SK-N-SH treated with all-trans-retinoic acid at 6 μM for 48 hours (cell line): ENCODE measurements at regions not wholly inside any gene's neighbourhood (a gene's known extent, or its start where the extent isn't known, plus 50 kb on each side); places are given as distances from the start of the nearest gene placed in this dataset.

ENCODE experiments used
- BACH2 ChIP-seq: fragments of 250-450 bp; sonication (Bioruptor Pico); IDR thresholded peaks from 2 replicates; pipeline ENCODE4 v1.9.0; 2021; ENCODE audit warnings: mild to moderate bottlenecking, borderline replicate concordance
- CSDC2 ChIP-seq: fragments of 250-450 bp; sonication (Bioruptor Pico); IDR thresholded peaks from 2 replicates; pipeline ENCODE4 v1.5.0; 2020; ENCODE audit warnings: mild to moderate bottlenecking, moderate library complexity
- GLIS3 ChIP-seq: fragments of 250-450 bp; sonication (Bioruptor Pico); IDR thresholded peaks from 2 replicates; pipeline ENCODE4 v1.5.0; 2020; ENCODE audit warnings: mild to moderate bottlenecking, moderate library complexity
- ISL1 ChIP-seq: fragments of 250-450 bp; sonication (Bioruptor Pico); IDR thresholded peaks from 2 replicates; pipeline ENCODE4 v2.1.2; 2022; ENCODE audit warnings: mild to moderate bottlenecking, moderate library complexity
- PPARA ChIP-seq: fragments of 250-450 bp; sonication (Bioruptor Pico); IDR thresholded peaks from 2 replicates; pipeline ENCODE4 v1.5.0; 2020; ENCODE audit warnings: mild to moderate bottlenecking, borderline replicate concordance
- RARB ChIP-seq: fragments of 250-450 bp; sonication (Bioruptor Pico); IDR thresholded peaks from 2 replicates; pipeline ENCODE4 v1.8.0; 2021; ENCODE audit warnings: mild to moderate bottlenecking, moderate library complexity
- SNAI2 ChIP-seq: fragments of 250-450 bp; sonication (Bioruptor Pico); IDR thresholded peaks from 2 replicates; pipeline ENCODE4 v1.5.0; 2020; ENCODE audit warnings: mild to moderate bottlenecking, moderate library complexity
- TOX ChIP-seq: fragments of 250-450 bp; sonication (Bioruptor Pico); IDR thresholded peaks from 2 replicates; pipeline ENCODE4 v1.8.0; 2021; ENCODE audit warnings: mild to moderate bottlenecking, moderate library complexity, borderline replicate concordance
- ZNF565 ChIP-seq: fragments of 450-650 bp; formaldehyde crosslinking; conservative IDR thresholded peaks from 2 replicates; pipeline ENCODE4 v1.5.0; 2020; ENCODE audit warnings: low read depth, mild to moderate bottlenecking, moderate library complexity
- ZNF70 ChIP-seq: fragments of 450-650 bp; formaldehyde crosslinking; IDR thresholded peaks from 2 replicates; pipeline ENCODE4 v1.5.0; 2020; ENCODE audit warnings: mild to moderate bottlenecking, moderate library complexity
- TF ChIP-seq, protein P1 (sequence below): fragments of 250-450 bp; sonication (Bioruptor Pico); IDR thresholded peaks from 2 replicates; pipeline ENCODE4 v1.8.0; 2020; ENCODE audit warnings: mild to moderate bottlenecking, moderate library complexity, borderline replicate concordance
- TF ChIP-seq, protein P2 (sequence below): fragments of 250-450 bp; sonication (Bioruptor Pico); IDR thresholded peaks from 2 replicates; pipeline ENCODE4 v1.5.1; 2020; ENCODE audit warnings: low read depth, mild to moderate bottlenecking, moderate library complexity
- TF ChIP-seq, protein P3 (sequence below): fragments of 250-450 bp; sonication (Bioruptor Pico); IDR thresholded peaks from 2 replicates; pipeline ENCODE4 v1.5.1; 2021; ENCODE audit warnings: mild to moderate bottlenecking, moderate library complexity

DNA sequence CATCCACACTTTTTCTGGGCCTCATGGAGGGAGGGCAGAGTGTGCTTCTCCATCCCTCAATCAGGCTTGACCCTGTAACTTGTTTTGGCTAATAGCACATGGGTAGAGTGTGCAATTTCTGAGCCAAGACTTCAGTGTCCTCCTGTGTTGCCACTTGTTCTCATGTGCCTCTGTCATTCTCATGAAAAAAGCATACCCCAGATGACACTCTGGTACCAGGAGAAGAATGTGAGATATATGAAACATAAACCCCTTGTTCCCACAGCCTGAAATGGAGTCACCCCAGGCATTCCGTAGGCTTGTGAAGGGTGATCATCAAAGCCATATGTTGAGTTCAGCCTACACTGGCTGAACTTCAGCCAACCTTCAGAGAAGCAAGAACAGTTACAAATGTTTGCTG lies 239.2 kb upstream of the MIR17HG start:
- TF ChIP-seq RARB (CRISPR knock-in tag) (no peak), SNAI2 (no peak), ZNF565 (CRISPR knock-in tag) (no peak), PPARA (CRISPR knock-in tag) (no peak), ISL1 (CRISPR knock-in tag) (no peak), BACH2 (CRISPR knock-in tag) (no peak), GLIS3 (no peak), ZNF70 (CRISPR knock-in tag) (no peak), CSDC2 (no peak), TOX (CRISPR knock-in tag) (no peak)
- TF ChIP-seq, protein P1, sequence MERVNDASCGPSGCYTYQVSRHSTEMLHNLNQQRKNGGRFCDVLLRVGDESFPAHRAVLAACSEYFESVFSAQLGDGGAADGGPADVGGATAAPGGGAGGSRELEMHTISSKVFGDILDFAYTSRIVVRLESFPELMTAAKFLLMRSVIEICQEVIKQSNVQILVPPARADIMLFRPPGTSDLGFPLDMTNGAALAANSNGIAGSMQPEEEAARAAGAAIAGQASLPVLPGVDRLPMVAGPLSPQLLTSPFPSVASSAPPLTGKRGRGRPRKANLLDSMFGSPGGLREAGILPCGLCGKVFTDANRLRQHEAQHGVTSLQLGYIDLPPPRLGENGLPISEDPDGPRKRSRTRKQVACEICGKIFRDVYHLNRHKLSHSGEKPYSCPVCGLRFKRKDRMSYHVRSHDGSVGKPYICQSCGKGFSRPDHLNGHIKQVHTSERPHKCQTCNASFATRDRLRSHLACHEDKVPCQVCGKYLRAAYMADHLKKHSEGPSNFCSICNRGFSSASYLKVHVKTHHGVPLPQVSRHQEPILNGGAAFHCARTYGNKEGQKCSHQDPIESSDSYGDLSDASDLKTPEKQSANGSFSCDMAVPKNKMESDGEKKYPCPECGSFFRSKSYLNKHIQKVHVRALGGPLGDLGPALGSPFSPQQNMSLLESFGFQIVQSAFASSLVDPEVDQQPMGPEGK (CRISPR knock-in tag) = no peak
- TF ChIP-seq, protein P2, sequence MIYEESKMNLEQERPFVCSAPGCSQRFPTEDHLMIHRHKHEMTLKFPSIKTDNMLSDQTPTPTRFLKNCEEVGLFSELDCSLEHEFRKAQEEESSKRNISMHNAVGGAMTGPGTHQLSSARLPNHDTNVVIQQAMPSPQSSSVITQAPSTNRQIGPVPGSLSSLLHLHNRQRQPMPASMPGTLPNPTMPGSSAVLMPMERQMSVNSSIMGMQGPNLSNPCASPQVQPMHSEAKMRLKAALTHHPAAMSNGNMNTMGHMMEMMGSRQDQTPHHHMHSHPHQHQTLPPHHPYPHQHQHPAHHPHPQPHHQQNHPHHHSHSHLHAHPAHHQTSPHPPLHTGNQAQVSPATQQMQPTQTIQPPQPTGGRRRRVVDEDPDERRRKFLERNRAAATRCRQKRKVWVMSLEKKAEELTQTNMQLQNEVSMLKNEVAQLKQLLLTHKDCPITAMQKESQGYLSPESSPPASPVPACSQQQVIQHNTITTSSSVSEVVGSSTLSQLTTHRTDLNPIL (CRISPR knock-in tag) = no peak
- TF ChIP-seq, protein P3, sequence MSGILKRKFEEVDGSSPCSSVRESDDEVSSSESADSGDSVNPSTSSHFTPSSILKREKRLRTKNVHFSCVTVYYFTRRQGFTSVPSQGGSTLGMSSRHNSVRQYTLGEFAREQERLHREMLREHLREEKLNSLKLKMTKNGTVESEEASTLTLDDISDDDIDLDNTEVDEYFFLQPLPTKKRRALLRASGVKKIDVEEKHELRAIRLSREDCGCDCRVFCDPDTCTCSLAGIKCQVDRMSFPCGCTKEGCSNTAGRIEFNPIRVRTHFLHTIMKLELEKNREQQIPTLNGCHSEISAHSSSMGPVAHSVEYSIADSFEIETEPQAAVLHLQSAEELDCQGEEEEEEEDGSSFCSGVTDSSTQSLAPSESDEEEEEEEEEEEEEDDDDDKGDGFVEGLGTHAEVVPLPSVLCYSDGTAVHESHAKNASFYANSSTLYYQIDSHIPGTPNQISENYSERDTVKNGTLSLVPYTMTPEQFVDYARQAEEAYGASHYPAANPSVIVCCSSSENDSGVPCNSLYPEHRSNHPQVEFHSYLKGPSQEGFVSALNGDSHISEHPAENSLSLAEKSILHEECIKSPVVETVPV = no peak
